PC-3 (cell line): ENCODE measurements at regions not wholly inside any gene's neighbourhood (a gene's known extent, or its start where the extent isn't known, plus 50 kb on each side); places are given as distances from the start of the nearest gene placed in this dataset.

Source experiments
- EZH2 ChIP-seq: fragments of 300-600 bp; sonication (generic); IDR thresholded peaks from one replicate; pipeline ENCODE4 v1.6.1; 2017; ENCODE audit warnings: antibody characterized with exemption, mild to moderate bottlenecking, low read length; ENCODE audit not compliant: unreplicated experiment
- EZH2phosphoT487 ChIP-seq: fragments of 300-600 bp; sonication (generic); IDR thresholded peaks from 2 replicates; pipeline ENCODE4 v1.6.1; 2018; ENCODE audit warnings: mild to moderate bottlenecking, antibody characterized with exemption, low read length, borderline replicate concordance
- TF ChIP-seq, protein P1 (sequence below): fragments of 300-600 bp; sonication (generic); conservative IDR thresholded peaks from 2 replicates; pipeline ENCODE4 v1.5.1; 2017; ENCODE audit warnings: antibody characterized with exemption, low read depth, mild to moderate bottlenecking, low read length

DNA sequence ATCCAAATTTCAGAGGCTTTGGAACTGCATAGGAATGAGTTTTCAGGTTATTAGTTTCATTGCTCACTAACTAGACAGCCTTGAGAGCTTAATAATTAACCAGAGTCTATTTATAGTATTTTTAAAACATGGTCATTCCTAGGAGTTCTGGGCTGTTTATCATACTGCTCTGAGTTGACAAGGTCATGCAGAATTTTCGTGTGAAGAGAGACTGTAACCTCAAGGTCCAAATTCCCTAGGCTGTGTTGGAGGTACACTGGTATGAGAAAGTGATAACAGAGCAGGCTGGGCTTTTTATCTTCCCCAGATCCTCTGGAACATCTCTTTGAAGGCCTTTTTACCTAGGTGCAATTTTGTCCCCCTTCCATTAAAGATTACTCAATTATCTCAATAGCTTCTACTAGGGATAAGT lies 736.3 kb downstream of the LTN1 start:
- TF ChIP-seq, protein P1, sequence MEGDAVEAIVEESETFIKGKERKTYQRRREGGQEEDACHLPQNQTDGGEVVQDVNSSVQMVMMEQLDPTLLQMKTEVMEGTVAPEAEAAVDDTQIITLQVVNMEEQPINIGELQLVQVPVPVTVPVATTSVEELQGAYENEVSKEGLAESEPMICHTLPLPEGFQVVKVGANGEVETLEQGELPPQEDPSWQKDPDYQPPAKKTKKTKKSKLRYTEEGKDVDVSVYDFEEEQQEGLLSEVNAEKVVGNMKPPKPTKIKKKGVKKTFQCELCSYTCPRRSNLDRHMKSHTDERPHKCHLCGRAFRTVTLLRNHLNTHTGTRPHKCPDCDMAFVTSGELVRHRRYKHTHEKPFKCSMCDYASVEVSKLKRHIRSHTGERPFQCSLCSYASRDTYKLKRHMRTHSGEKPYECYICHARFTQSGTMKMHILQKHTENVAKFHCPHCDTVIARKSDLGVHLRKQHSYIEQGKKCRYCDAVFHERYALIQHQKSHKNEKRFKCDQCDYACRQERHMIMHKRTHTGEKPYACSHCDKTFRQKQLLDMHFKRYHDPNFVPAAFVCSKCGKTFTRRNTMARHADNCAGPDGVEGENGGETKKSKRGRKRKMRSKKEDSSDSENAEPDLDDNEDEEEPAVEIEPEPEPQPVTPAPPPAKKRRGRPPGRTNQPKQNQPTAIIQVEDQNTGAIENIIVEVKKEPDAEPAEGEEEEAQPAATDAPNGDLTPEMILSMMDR: no peak
- TF ChIP-seq EZH2 (no peak), EZH2phosphoT487 (no peak)
